Stimulated activated CD4-positive, alpha-beta T cell treated with anti-CD3 and anti-CD28 coated beads, Interleukin-15, amount 100 ng/mL, for 48 hours (primary cell): ENCODE measurements at regions not wholly inside any gene's neighbourhood (a gene's known extent, or its start where the extent isn't known, plus 50 kb on each side); places are given as distances from the start of the nearest gene placed in this dataset.

Source experiments
- DNase-seq, 2 donors: peaks; one replicate each; pipeline ENCODE4 v3.0.0-alpha.2; 2020; ENCODE audit warnings: low read depth in 2 of 2

DNA sequence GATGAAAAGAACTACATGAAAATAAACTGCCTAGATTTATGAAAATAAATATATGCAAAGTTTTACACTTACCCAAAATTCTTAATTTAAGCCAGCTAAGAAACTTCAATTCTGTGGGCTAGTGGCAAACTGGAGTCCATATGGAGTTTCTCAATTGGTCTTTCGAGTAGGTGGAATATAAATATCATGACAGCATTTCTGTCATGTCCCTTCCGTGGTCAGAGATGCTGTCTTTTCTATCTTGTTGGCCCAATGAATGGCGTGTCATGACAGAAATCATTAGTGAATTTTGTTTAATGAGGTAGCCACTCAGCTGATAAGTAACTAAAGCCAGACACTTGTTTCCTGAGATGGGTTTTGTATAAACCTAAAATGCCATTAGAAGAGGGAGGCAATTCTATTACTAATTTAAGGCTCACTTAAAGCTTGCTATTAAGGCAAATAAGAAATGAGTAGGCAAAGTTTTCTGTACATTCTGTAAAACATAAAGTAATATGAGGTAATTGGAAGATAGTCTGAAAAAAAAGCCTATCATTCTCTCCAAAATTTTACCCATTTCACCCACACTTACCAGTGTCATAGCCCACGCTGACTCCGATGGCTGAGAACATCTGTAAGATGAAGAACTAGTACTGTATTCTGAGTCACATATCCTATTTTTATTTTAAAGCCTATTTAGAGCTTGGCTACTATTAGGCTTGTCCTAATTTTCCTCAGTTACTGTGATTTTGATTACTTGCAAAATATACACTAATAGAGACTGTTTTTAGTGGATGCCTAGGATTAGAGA lies 419.3 kb upstream of the MEF2C start:
- no peak for DNase-seq

DNA sequence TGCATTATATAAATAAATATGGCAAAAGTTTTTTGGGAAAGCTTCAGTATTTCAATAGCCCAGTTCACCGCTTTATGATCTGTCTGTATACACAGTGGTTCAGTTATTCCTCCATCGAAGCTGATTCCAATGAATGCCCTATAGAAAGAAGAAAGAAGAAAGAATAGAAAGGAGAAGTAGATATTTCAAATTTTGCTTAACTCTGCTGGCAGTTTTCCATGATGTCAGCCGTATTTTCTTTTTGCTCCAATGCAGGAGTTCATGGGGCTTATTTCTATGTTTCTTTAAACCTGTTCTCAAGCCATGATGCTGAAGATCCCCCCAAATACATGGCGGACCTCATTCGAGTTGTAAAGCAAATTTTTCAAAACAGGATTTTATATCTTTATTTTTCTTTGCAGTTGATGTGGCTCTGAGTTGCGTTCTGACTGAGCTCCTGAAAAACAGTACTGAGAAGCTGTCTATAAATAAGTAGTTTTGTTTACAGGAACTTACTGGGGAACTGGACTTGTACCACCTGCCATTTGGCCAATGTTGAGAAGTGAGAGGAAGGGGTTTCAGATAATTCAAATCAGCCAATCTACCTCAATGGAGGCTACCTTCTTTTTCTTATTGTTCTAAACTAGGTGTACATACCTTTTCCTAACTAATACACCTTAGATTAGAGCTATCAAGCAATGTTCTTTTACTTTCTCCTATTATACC lies 418.5 kb upstream of the MEF2C start:
- no peak for DNase-seq

DNA sequence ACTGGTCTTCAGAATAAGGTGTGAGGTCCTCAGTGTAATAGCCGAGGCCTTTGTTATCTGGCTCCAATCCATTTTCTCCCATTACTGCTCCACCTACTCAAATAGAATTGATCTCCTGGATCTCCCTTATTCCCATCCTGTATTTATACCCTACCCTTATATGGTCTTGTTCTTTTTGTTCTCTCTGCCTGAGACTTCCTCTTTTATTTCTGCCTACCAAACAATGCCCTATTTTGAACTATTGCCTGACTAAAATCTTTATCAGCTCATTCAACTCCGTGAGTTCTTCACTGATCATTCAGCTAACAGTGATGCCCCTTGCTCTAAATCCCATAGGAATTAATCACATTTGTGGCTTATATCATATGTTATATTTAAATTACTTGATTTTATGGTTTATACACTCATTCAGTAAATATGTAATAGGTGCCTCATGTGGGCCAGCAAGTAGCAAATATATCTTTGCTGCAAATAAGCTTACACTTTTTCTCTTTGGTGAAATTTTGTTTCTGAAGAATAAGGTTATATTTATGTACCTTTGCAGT lies 417.5 kb upstream of the MEF2C start:
- no peak for DNase-seq

DNA sequence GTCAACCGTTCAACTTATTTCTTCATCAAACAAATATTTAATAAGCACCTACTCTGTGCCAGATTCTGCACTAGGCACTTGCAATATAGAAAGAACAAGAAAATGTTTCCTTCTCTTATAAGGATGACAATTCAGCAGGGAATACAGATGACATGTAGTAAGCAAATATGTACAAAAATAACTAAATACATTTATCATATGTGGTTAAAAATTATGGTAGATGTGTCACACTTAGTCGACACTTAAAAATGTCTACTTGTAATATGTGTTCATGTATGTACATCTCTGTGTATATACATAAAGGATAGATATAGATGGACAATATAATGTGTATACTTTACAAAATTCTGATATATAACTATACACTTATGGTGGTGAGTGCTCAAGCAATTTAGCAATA lies 417.0 kb upstream of the MEF2C start:
- DNase-seq = no peak

DNA sequence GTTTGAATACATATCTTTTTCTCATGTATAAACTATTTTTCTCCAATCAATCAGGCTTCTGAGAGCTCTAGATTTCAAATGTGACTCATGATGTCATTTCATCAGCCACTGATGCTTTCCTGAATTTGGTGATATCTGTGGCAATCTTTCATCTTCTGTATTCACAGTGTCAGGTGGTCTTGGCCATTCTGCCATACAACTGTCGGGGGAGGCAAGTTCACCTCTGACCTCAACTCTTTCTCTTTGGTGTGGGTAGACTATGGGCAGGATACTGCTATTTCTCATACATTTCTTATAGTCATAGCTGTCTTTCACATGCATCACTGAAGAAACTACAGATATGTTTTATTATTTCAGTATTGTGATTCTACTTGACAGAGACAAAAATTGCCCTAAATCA lies 414.1 kb upstream of the MEF2C start:
- DNase-seq = no peak

DNA sequence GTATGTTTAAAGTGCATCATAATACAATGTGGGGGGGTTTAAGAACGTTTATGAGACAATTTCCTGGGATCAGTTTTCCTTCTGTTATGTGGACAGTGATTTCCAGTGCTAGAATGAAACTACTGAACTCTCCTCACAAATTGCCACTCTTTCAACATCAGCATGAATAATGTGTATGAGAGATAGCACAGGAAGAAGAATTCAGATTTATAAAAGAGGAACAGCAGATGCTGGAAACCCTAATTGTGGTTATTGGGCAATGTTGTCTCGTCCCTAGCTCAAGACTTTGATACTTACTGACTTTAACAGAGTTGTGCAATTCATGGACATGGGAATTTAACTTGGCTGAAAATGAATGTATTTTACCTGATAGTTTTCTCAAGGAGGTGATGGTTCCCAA lies 410.8 kb upstream of the MEF2C start:
- no peak for DNase-seq

DNA sequence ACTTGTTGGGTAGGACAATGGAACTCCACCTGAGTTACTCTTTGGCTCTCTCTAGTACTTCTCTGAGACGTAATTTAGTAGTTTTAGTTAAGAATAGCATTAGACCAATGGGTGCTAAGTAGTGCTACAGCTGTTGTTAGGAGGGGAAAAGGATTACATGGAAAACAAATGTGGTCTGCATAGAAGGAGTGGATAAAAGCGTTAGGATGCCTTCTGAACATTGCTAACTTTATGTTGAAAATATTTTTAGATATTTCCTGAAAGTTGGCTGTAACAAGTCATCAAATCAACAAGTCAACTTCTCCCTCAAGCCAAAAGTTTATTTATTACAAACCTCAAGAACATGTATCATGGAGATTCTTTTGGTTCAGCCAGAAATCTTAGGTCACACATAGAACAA lies 409.5 kb upstream of the MEF2C start:
- DNase-seq = no peak

DNA sequence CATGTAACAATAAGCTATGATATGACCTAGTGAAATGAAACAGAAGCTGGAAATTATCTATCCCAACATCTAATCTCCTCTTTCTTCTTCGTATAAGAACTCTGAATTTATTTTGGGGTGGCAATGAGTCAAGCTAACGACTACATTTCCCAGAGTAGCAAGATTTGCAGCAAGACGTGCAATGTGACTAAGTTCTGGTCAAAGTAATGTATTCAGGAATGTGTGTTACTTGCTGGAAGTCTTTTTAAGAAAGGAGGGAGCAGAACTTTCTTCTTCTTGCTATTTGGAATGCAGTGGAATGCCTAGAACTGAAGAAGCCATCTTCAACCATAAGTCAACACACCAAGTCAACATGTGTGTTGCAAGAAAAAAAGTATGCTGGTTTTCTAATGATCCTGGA lies 406.6 kb upstream of the MEF2C start:
- DNase-seq = no peak

DNA sequence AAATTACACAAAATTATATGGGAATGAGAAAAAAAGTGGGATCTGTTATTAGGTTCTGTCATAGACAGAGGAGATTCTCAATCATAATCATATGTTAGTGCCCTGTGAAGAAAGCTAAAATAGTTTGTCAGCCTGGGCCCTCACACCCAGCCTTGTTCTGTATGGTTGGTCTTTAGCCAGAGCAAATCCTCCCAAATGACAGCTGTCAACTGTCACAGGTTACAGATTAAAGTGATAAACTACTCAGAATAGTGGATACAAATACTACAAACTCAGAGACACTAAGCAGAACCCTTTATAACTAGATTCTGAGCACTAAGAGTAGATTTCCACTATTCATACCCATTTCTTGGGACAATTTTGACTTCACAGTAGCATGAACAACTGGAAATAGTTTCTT lies 405.0 kb upstream of the MEF2C start:
- DNase-seq = no peak

DNA sequence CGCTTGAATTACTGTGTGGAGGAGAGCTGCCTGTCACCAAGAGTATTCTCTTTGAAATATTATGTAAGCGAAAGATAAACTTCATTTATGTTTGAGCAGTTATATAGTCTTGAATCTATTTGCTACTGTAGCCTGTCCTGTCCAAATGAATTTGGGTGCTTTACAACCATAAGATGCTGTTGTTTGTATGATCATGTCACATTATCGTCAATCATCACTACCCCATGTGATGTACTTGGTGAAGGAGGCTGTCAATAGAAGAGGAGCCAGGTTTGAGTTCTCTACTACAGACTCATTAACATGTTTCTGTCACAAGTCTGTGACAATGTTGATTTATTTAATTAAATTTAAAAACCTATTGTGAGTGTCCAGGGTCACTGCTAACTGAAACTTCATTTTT lies 403.3 kb upstream of the MEF2C start:
- no peak for DNase-seq

DNA sequence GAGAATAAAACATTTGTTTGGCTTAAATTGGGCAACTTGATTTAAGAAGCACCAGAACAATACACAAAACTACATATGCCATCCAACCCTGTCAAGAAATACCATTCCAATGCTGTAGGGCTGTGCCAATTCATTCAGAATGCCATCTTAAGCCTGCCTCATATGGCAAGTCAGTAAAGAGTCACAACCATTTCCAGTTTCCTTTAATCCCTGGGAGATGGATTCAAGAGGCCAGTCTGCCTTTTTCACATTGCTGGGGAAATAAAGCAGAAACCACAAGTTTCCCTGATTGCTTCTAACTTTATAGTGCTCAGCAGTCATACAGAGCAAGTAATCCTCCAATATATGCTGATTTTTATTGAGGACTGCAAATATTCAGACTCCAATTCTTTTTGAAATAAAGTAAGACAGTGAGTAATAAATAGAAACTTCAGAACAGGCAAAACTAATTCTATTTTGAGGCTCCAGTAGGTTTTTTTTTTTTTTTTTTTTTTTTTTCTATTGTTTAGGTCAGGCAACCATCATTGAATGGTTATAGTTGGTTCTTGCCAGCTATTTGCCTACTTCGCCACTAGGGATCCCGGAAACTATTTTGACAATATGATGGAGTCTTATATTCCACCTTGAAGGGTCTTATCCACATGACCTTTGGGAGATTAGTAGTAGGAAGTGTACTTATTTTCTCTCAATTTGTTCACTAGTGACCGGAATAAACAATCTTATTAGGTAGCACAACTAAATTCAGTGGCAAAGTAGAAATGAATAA lies 400.9 kb upstream of the MEF2C start:
- no peak for DNase-seq

DNA sequence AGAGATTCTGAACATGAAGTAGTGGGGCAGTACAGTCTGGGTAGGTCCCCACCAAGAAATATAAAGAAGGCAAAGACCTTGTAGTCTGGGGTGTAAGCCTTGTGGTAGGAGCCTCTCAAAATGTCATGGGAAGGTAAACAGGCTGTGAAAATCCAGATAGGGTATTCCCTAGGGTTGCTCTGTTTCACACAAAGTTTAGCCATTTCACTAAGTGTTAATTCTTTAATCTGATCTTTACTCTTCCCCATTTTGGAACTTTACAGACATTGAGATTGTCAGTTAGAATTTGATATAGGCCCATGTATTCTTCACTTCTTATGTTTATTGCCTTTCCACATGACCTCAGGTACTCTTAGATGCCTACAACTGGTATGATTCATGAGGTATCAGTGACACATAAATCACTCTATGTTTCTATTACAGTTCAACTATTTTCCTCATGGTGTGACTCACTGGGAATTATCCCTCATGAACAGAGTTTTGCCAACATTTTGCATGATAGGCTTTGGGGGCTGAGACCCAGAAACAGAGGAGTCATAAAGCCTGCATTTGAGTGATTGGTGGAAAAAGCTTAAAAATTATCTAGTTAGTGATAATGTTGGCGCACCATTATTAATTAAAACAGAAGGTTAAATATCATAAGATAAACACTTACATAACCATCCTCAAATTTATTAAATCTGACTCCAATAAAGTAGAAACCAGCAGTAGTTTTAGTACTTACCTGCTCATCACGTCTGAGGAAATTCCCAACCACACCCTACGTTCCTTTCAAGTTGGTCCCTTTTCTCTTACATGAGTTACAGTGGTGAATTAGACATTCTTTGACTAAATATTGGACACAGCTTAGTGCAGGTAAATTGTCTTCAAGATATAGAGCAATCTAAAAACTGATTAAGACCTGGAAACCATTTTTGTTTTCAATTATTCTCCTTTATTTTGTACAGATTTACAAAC lies 399.8 kb upstream of the MEF2C start:
- no peak for DNase-seq

DNA sequence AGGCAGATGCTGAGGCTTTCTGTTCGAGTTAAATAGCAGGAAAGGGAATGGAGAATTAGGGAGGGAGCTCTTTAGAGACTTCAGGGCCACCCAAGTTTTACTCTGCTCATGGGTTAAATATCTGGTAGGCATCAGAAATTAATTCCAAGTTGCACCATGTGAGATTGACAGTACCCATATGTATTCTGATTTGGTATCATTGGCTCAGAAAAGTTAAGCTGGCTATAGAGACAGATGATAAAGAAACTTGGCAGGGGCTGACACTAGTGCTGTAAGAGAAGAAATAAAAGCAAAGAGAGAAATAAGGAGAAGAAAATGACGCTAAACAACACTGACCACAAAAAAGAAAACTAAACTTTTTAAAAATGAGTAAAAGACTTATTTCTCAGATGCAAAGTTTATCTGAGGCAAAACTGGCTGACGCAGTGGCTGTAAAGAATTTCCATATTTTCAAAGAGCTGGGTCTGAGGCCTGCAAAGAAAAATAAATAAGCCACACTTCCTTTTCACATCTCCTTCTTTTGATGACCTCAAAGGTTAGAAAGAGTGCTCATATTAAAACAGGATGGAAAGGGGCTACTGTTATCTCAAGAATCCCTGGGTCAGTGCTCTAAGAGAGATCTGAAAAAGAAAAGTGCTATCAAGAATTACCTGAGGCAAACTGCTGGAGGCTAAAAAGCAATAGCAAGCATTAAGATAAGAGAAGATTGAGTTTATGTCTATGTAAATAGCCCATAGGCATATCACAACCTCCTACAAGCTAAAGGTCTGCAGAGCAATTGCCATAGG lies 399.0 kb upstream of the MEF2C start:
- DNase-seq = no peak

DNA sequence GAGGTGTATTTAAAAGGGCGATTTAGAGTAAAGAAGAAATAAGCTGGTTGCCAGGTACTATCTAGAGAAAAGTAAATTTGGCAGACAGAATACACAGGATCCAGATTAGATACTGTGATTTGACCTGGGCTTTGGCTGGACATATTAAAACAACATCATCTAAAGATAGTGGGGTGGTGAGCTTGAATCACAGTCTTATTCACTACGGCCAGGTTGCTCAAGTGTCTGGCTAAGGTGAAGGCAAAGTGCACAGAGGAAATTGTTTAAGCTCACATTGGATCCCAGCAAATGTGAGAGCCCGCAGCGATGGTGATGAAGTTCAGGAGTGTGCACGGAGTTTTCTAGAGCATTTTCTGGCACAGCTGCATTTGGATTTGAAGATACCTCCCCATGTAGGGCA lies 398.2 kb upstream of the MEF2C start:
- no peak for DNase-seq

DNA sequence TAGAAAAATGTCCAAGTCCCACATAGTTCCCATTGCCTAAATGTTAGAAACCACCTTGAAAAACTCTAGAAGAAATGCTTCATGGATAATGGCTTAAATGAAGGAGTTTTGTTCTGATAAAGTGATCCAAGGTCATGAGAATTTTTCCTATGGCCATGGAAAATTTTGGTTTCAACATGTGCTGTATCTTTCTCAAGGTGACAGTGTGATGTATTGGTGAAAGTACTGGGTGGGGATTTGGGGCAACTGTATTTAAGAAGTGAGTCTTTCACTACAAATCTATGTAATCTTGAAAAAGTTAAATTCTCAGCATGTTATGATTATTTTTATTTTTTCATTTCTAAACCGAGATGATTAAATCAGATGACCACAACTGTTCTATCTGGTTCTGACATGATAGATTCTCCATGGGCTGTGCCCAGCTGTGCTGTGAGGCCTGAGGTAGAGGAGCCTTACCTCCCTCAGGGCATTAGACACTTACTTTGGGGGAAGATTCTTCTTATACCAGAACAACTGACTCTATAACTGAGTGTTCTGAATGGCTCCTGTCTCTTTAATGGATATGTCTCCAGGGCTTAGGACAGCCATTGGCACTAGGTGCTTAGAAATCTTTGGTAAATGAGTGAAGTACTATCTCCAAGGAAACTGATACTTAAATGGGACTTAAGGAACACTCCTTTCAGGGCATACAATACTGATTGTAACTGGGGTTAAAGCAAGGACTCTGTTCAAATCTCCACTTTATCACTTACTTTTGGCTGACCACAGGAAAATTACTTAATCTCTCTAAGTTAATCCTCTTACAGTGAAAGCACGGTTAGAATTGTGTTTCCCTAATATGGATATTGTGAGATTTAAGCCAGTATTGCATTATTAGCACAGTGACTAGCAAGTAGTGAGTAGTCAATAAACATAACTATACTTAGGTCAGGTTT lies 397.4 kb upstream of the MEF2C start:
- no peak for DNase-seq

DNA sequence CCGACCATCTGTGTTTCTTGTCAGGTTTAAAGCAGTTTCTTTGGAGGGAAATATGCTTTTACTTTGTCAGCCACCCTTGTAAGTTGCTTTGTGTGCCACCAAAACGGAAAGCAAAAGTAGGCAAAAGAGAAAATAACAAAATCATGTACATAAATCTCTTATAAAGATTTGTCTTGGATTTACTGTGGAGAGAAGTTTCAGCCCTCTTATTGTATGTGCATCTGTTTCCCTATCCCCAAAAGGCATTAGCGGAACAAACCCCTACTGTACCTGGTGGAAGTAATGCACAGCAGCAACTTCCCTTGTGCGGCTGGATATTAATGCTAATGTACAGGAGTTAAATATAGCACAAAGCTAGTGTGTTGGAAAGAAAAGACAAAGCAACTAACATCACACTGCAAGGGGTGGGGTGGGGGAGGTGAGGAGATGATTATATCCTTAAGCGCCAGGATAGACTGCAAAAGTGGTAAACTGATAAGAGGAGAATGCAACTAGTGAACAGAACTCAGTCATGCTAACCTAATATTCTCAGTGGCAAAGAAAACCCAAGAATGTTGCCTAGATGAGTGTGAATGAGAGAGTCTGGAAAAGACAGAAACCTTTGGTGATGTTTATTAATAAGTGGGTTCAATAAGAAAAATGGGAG lies 396.5 kb upstream of the MEF2C start:
- DNase-seq = no peak

DNA sequence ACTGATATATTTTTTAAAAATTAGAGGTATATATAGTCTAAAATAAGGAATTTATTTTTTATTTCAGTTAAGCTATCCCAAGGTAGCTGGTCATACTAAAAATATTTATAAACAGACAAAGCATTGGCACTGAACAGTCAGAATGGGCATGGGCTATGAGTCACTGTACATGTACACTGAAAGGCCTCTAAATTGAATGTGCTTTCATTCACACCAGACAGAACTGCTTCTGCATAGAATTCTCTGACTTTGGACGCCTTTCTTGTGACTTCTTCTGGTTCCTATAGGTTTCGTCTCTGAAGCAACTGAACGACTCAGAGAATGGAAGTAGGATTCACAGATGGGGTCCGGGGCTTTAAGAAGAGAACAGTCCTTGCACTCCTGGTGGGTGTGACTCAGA lies 394.8 kb upstream of the MEF2C start:
- DNase-seq = no peak

DNA sequence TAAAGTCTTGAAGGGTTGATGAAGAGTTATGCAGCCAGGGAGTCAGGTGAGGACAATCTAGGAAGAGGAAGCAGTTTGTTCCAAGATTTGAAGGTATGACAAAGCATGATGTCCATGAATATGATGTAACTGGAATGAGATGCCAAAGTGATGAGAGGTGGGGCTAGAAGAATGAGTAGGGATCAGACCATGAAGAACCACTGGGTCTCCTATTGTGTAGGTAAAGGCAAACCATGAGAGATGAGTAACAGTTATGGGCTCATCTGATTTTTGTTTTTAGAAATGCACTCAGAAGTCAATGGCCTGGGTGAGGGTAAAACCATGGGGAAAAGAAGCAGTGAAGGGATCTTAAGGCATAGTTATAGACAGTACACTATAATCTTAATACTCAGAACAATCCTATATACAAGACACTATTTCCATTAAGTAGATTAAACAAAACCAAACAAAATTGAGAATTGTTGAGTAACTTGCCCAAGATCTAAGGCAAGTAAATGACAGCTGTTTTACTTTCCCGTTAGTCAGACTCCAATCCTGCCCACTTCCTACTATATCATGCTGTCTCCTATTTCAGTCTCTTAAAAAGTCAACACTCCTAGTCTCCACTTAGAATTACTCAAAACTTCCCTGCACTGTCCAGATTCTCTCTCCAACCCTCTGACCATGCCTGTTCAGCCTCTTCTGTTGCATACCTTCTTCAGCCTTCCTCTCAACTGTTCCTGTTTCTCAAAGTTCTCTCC lies 393.8 kb upstream of the MEF2C start:
- DNase-seq = no peak
